ENCODE measurements at regions not wholly inside any gene's neighbourhood (a gene's known extent, or its start where the extent isn't known, plus 50 kb on each side); places are given as distances from the start of the nearest gene placed in this dataset.

GRCh38 chr17:33725675-33726271, 432.7 kb upstream of the ASIC2 start:
- TF ChIP-seq SUZ12 (IDR thresholded peaks at IDR 0.05; ENCODE audit: extremely low read depth, insufficient read depth, insufficient read length) (no peak), YY1 (IDR thresholded peaks at IDR 0.05; ENCODE audit: insufficient read depth, insufficient read length) (no peak), ZNF274 (IDR thresholded peaks at IDR 0.05; ENCODE audit: low read depth, low read length) (no peak)
- peak; percentile 30 for DNase-seq (ENCODE audit: low read depth, low spot score)
- no peaks in the 10 kb centered on the region for H3K36me3 ChIP-seq (ENCODE audit: insufficient read depth, insufficient read length, low read length)

DNA sequence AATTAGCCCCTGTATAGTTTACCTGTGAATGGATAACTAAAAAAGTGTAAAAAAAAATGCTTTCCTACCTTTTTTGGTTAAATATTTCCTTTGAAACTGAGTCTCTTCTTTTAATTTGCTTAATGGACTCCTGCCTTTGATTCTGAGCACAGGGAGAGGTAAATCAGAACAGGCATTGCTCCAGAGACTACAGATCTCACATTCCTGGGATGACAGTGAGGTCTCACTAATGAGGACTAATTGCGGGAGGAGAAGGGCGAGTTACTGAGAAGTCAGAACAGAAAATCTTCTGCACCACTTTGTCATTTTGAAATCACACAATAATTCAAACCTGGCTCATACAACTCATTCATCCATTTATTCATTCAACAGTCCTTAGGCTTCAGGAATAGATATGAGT, 437.0 kb upstream of the ASIC2 start:
- H3K27me3 ChIP-seq (ENCODE audit: insufficient read depth, insufficient read length) = no peaks in the 10 kb centered on the region
- no peaks in the 10 kb centered on the region for H3K9me3 ChIP-seq (ENCODE audit: insufficient read depth, low read length)
- TF ChIP-seq ZNF274 (IDR thresholded peaks at IDR 0.05; ENCODE audit: low read depth, low read length) (no peak), SUZ12 (IDR thresholded peaks at IDR 0.05; ENCODE audit: extremely low read depth, insufficient read depth, insufficient read length) (no peak), YY1 (IDR thresholded peaks at IDR 0.05; ENCODE audit: insufficient read depth, insufficient read length) (no peak)
- no peaks in the 10 kb centered on the region for H3K36me3 ChIP-seq (ENCODE audit: insufficient read depth, insufficient read length, low read length)
- H3K9ac ChIP-seq (ENCODE audit: insufficient read length, low read depth) = no peak overlapping the region
- H3K4me1 ChIP-seq (ENCODE audit: insufficient read depth, insufficient read length) = no peaks in the 10 kb centered on the region
- H3K4me3 ChIP-seq (ENCODE audit: insufficient read length, low read depth) = no peak overlapping the region
- no peak for DNase-seq (ENCODE audit: low read depth, low spot score)

More at GRCh38 chr17:33725675-33726271, 432.7 kb upstream of the ASIC2 start:
- no peak overlapping the region for H3K4me3 ChIP-seq (ENCODE audit: insufficient read length, low read depth)
- no peaks in the 10 kb centered on the region for H3K4me1 ChIP-seq (ENCODE audit: insufficient read depth, insufficient read length)
- H3K9ac ChIP-seq (ENCODE audit: insufficient read length, low read depth) = no peak overlapping the region
- H3K27me3 ChIP-seq (ENCODE audit: insufficient read depth, insufficient read length) = no peaks in the 10 kb centered on the region
- H3K9me3 ChIP-seq (ENCODE audit: insufficient read depth, low read length) = no peaks in the 10 kb centered on the region

- DNase-seq (ENCODE audit: low read depth, low spot score) = no peak
- TF ChIP-seq YY1 (IDR thresholded peaks at IDR 0.05; ENCODE audit: insufficient read depth, insufficient read length) (no peak), ZNF274 (IDR thresholded peaks at IDR 0.05; ENCODE audit: low read depth, low read length) (no peak), SUZ12 (IDR thresholded peaks at IDR 0.05; ENCODE audit: extremely low read depth, insufficient read depth, insufficient read length) (no peak)
These were observed 439.0 kb upstream of the ASIC2 start for GRCh38 chr17:33732116-33732515.

GRCh38 chr17:33739714-33740113, 446.6 kb upstream of the ASIC2 start:
- no peak for TF ChIP-seq YY1 (IDR thresholded peaks at IDR 0.05; ENCODE audit: insufficient read depth, insufficient read length)
- TF ChIP-seq SUZ12 (IDR thresholded peaks at IDR 0.05; ENCODE audit: extremely low read depth, insufficient read depth, insufficient read length) = no peak
- no peak for TF ChIP-seq ZNF274 (IDR thresholded peaks at IDR 0.05; ENCODE audit: low read depth, low read length)

More at GRCh38 chr17:33732116-33732515, 439.0 kb upstream of the ASIC2 start:
- H3K36me3 ChIP-seq (ENCODE audit: insufficient read depth, insufficient read length, low read length) = no peaks in the 10 kb centered on the region
- no peaks in the 10 kb centered on the region for H3K4me1 ChIP-seq (ENCODE audit: insufficient read depth, insufficient read length)
- no peaks in the 10 kb centered on the region for H3K9me3 ChIP-seq (ENCODE audit: insufficient read depth, low read length)
- no peak overlapping the region for H3K4me3 ChIP-seq (ENCODE audit: insufficient read length, low read depth)
- H3K27me3 ChIP-seq (ENCODE audit: insufficient read depth, insufficient read length) = no peaks in the 10 kb centered on the region
- H3K9ac ChIP-seq (ENCODE audit: insufficient read length, low read depth) = no peak overlapping the region

DNA sequence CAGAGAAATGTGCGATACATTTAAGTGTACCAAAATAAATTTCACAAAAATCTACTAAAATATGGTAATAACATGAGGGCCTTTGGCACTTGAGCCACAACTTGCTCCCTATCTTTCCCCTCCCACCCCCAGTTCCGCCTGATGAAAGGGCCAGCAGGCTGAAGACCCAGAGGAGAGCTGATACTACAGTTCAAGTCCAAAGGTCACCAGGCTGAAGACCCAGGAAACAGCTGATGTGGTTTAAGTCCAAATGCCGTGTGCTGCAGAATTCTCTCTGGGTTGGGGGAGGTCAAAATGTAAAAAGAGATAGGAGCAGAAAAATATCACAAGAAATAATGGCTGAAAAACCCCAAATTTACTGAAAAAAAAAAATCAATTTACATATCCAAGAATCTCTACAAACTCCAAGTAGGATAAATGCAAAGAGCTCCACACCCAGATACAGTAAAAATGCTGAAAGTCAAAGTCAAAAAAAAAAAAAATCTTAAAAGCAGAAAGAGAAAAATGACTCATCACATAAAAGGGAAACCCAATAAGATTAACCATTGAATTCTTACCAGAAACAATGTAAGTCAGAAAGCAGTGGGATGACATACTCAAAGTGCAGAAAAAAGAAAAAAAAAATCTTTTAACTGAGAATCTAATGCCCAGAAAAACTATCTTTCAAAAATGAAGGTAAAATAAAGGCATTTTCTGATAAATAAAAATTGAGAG, 452.1 kb upstream of the ASIC2 start:
- Histone ChIP-seq H3K4me3 (ENCODE audit: insufficient read length, low read depth) (no peak overlapping the region), H3K9me3 (ENCODE audit: insufficient read depth, low read length) (no peaks in the 10 kb centered on the region), H3K36me3 (ENCODE audit: insufficient read depth, insufficient read length, low read length) (no peaks in the 10 kb centered on the region), H3K9ac (ENCODE audit: insufficient read length, low read depth) (no peak overlapping the region), H3K27me3 (ENCODE audit: insufficient read depth, insufficient read length) (peaks cover 7% of the 10 kb centered on the region), H3K4me1 (ENCODE audit: insufficient read depth, insufficient read length) (peaks cover 2% of the 10 kb centered on the region)
- DNase-seq (ENCODE audit: low read depth, low spot score) = no peak
- no peak for TF ChIP-seq YY1 (IDR thresholded peaks at IDR 0.05; ENCODE audit: insufficient read depth, insufficient read length)
- no peak for TF ChIP-seq ZNF274 (IDR thresholded peaks at IDR 0.05; ENCODE audit: low read depth, low read length)
- no peak for TF ChIP-seq SUZ12 (IDR thresholded peaks at IDR 0.05; ENCODE audit: extremely low read depth, insufficient read depth, insufficient read length)

More at GRCh38 chr17:33739714-33740113, 446.6 kb upstream of the ASIC2 start:
- Histone ChIP-seq H3K36me3 (ENCODE audit: insufficient read depth, insufficient read length, low read length) (no peaks in the 10 kb centered on the region), H3K9me3 (ENCODE audit: insufficient read depth, low read length) (no peaks in the 10 kb centered on the region), H3K9ac (ENCODE audit: insufficient read length, low read depth) (no peak overlapping the region), H3K4me3 (ENCODE audit: insufficient read length, low read depth) (no peak overlapping the region), H3K27me3 (ENCODE audit: insufficient read depth, insufficient read length) (no peaks in the 10 kb centered on the region), H3K4me1 (ENCODE audit: insufficient read depth, insufficient read length) (no peaks in the 10 kb centered on the region)
- DNase-seq (ENCODE audit: low read depth, low spot score) = no peak

GRCh38 chr17:33749171-33749570, 456.1 kb upstream of the ASIC2 start:
- no peak for DNase-seq (ENCODE audit: low read depth, low spot score)
- Histone ChIP-seq H3K27me3 (ENCODE audit: insufficient read depth, insufficient read length) (peaks cover 8% of the 10 kb centered on the region), H3K4me3 (ENCODE audit: insufficient read length, low read depth) (no peak overlapping the region), H3K9me3 (ENCODE audit: insufficient read depth, low read length) (no peaks in the 10 kb centered on the region), H3K4me1 (ENCODE audit: insufficient read depth, insufficient read length) (peaks cover 4% of the 10 kb centered on the region), H3K36me3 (ENCODE audit: insufficient read depth, insufficient read length, low read length) (no peaks in the 10 kb centered on the region), H3K9ac (ENCODE audit: insufficient read length, low read depth) (no peak overlapping the region)
- no peak for TF ChIP-seq SUZ12 (IDR thresholded peaks at IDR 0.05; ENCODE audit: extremely low read depth, insufficient read depth, insufficient read length)
- TF ChIP-seq YY1 (IDR thresholded peaks at IDR 0.05; ENCODE audit: insufficient read depth, insufficient read length) = no peak
- no peak for TF ChIP-seq ZNF274 (IDR thresholded peaks at IDR 0.05; ENCODE audit: low read depth, low read length)

GRCh38 chr17:33750943-33751701, 458.0 kb upstream of the ASIC2 start:
- no peaks in the 10 kb centered on the region for H3K36me3 ChIP-seq (ENCODE audit: insufficient read depth, insufficient read length, low read length)
- H3K9me3 ChIP-seq (ENCODE audit: insufficient read depth, low read length) = peaks cover 6% of the 10 kb centered on the region; the same call in 1 of the 2 replicates
- H3K4me1 ChIP-seq (ENCODE audit: insufficient read depth, insufficient read length) = peaks cover 4% of the 10 kb centered on the region
- no peak for TF ChIP-seq ZNF274 (IDR thresholded peaks at IDR 0.05; ENCODE audit: low read depth, low read length)
- no peak for TF ChIP-seq SUZ12 (IDR thresholded peaks at IDR 0.05; ENCODE audit: extremely low read depth, insufficient read depth, insufficient read length)
- TF ChIP-seq YY1 (IDR thresholded peaks at IDR 0.05; ENCODE audit: insufficient read depth, insufficient read length) = no peak
- peak; percentile 72 for DNase-seq (ENCODE audit: low read depth, low spot score)
- H3K9ac ChIP-seq (ENCODE audit: insufficient read length, low read depth) = no peak overlapping the region
- no peak overlapping the region for H3K4me3 ChIP-seq (ENCODE audit: insufficient read length, low read depth)
- peaks cover 8% of the 10 kb centered on the region for H3K27me3 ChIP-seq (ENCODE audit: insufficient read depth, insufficient read length)
